Right lobe of liver (tissue), 6 donors: ENCODE measurements at regions not wholly inside any gene's neighbourhood (a gene's known extent, or its start where the extent isn't known, plus 50 kb on each side); places are given as distances from the start of the nearest gene placed in this dataset.

ENCODE experiments used
- ATAC-seq, 4 donors: fragments of 200-7000 bp; cut with Tn5 transposase; one replicate each; pipeline ENCODE4 v1.9.1; 2020; ENCODE audit warnings: mild to moderate bottlenecking in 4 of 4, moderate library complexity in 4 of 4
- DNase-seq, 3 donors: peaks; one replicate each; pipeline ENCODE4 v3.0.0-alpha.2; 2020
- H3K27ac ChIP-seq, 3 donors: fragments of 200-600 bp; one replicate each; pipeline ENCODE4 v1.8.0; 2022
- H3K27me3 ChIP-seq, 2 donors: fragments of 200-600 bp; one replicate each; pipeline ENCODE4 v1.8.0; 2022
- H3K36me3 ChIP-seq, 4 donors: fragments of 200-600 bp; sonication (generic) in 1 of 4; one replicate each; pipeline versions ENCODE4 v1.5.1 to v1.8.0; 2017 to 2022; ENCODE audit warnings: control low read depth in 1 of 4
- H3K4me1 ChIP-seq, 4 donors: fragments of 200-600 bp; sonication (generic) in 1 of 4; one replicate each; pipeline versions ENCODE4 v1.5.1 to v1.8.0; 2017 to 2022; ENCODE audit warnings: control low read depth in 1 of 4
- H3K4me3 ChIP-seq, 3 donors: fragments of 200-600 bp; one replicate each; pipeline ENCODE4 v1.8.0; 2022
- H3K9me3 ChIP-seq, 4 donors: fragments of 200-600 bp; sonication (generic) in 1 of 4; one replicate each; pipeline versions ENCODE4 v1.5.1 to v1.8.0; 2017 to 2022; ENCODE audit warnings: control low read depth in 1 of 4
- CTCF ChIP-seq, 4 donors: fragments of 200-600 bp in 3 of 4; fragments of 450-650 bp in 1 of 4; IDR thresholded peaks; one replicate each; pipeline versions ENCODE4 v1.5.1 to v1.8.0; 2016 to 2022; ENCODE audit warnings: antibody characterized with exemption in 4 of 4, mild to moderate bottlenecking in 2 of 4
- POLR2A ChIP-seq: fragments of 450-650 bp; IDR thresholded peaks from one replicate; pipeline ENCODE4 v1.6.1; 2017; ENCODE audit warnings: antibody characterized with exemption, mild to moderate bottlenecking
- WGBS: methylation state at CpG from one replicate; pipeline ENCODE4 v1.1.6; 2018; ENCODE audit warnings: low coverage, low lambda C conversion rate; ENCODE audit not compliant: insufficient coverage; ENCODE audit errors: missing lambda C conversion rate; 5-methylcytosine and 5-hydroxymethylcytosine counted together
- intact Hi-C, 2 donors: fragments of 100-400 bp; cut with DNase I; formaldehyde crosslinking; loops; one replicate each; pipeline versions ENCODE4 v1.11.2 to v1.14.1; 2022
- donor health status: DM: no; HTN: yes; CAD: no.
- donor health status: DM: no; HTN: no; CAD: no.
- donor health status: DM: no; HTN: no; CAD: no.
- donor health status: DM: no; HTN: yes; CAD: no.
- donor health status: DM: no; HTN: yes; CAD: no.

- no peak overlapping the region for H3K4me3 ChIP-seq
- 65% methylated on average over 5 of the region's 5 CpGs for WGBS
- H3K9me3 ChIP-seq: no peaks in the 10 kb centered on the region
- ATAC-seq (peak in 1 of 4 donors; percentile 14), DNase-seq (no peak)
- no peaks in the 10 kb centered on the region for H3K36me3 ChIP-seq
- no peaks in the 10 kb centered on the region for H3K27me3 ChIP-seq
- no peak overlapping the region for H3K27ac ChIP-seq
- no peaks in the 10 kb centered on the region for H3K4me1 ChIP-seq
- TF ChIP-seq CTCF (IDR thresholded peaks at IDR 0.05) (no peak), POLR2A (no peak)
- intact Hi-C loops: no loop called here
Measured at GRCh38 chr21:28215214-28215954, 777.3 kb downstream of the LTN1 start.

GRCh38 chr21:28214786-28215185 is 777.9 kb downstream of the LTN1 start:
- Histone ChIP-seq H3K4me3 (no peak overlapping the region), H3K4me1 (no peaks in the 10 kb centered on the region), H3K27ac (no peak overlapping the region), H3K27me3 (no peaks in the 10 kb centered on the region), H3K9me3 (no peaks in the 10 kb centered on the region), H3K36me3 (no peaks in the 10 kb centered on the region)
- 93% methylated on average over 4 of the region's 4 CpGs for WGBS
- DNase-seq (no peak), ATAC-seq (no peak)
- intact Hi-C loops: no loop called here
- no peak for TF ChIP-seq CTCF (IDR thresholded peaks at IDR 0.05)

- Histone ChIP-seq H3K27me3 (no peaks in the 10 kb centered on the region), H3K4me1 (no peaks in the 10 kb centered on the region), H3K36me3 (no peaks in the 10 kb centered on the region), H3K27ac (no peak overlapping the region), H3K9me3 (no peaks in the 10 kb centered on the region), H3K4me3 (no peak overlapping the region)
- no peak for TF ChIP-seq CTCF (IDR thresholded peaks at IDR 0.05)
- no peak for TF ChIP-seq POLR2A
- ATAC-seq: no peak
- no peak for DNase-seq
- intact Hi-C loops: no loop called here
- WGBS: 77% methylated on average over 3 of the region's 3 CpGs
Measured at GRCh38 chr21:28213261-28213660, 779.4 kb downstream of the LTN1 start.

- TF ChIP-seq CTCF (IDR thresholded peaks at IDR 0.05): no peak
- no peak for TF ChIP-seq POLR2A
- ATAC-seq (no peak), DNase-seq (no peak)
- WGBS: 86% methylated on average over 2 of the region's 2 CpGs
- no peak overlapping the region for H3K4me3 ChIP-seq
- H3K27me3 ChIP-seq: no peaks in the 10 kb centered on the region
- H3K36me3 ChIP-seq: no peaks in the 10 kb centered on the region
- H3K4me1 ChIP-seq: no peaks in the 10 kb centered on the region
- no peak overlapping the region for H3K27ac ChIP-seq
- intact Hi-C loops: no loop called here
- H3K9me3 ChIP-seq: no peaks in the 10 kb centered on the region
Measured at GRCh38 chr21:28212061-28212460, 780.6 kb downstream of the LTN1 start.
